ENCODE measurements at regions not wholly inside any gene's neighbourhood (a gene's known extent, or its start where the extent isn't known, plus 50 kb on each side); places are given as distances from the start of the nearest gene placed in this dataset.

DNA sequence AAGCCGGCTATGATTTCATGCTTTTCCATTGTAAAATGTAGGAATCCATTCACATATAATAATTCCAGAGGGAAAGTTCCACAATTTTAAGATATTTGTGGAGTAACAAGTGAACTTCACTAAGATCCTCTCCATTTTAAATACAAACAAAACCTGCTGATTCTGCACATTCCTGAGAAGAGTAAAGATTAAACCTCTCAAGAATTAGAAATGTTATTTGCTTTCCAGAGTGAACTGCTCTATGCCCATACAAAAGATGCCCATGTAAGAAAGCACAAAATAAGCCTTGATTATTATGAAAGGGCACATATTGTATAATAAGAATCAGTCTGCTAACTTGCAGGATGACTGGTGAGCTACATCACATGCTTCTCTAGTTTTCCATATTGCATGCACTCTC, 241.5 kb downstream of the COX18 start:
- no peak for TF ChIP-seq CTCF (IDR thresholded peaks at IDR 0.05)
- Histone ChIP-seq H3K36me3 (ENCODE audit: control insufficient read depth, insufficient read depth, low read length) (no peaks in the 10 kb centered on the region), H3K4me3 (ENCODE audit: low read length) (no peak overlapping the region), H3K27ac (ENCODE audit: low read length) (no peak overlapping the region), H3K4me1 (ENCODE audit: control insufficient read depth, insufficient read depth, low read length) (no peaks in the 10 kb centered on the region), H3K27me3 (ENCODE audit: control insufficient read depth, insufficient read depth, low read length) (no peaks in the 10 kb centered on the region), H3K9me3 (ENCODE audit: control insufficient read depth, insufficient read depth, low read length) (peaks cover 3% of the 10 kb centered on the region)
- H3K9me3 Mint-ChIP-seq, result peaks cover 9 to 17% of the 10 kb centered on the region in 2 donors
- WGBS (ENCODE audit: insufficient coverage), result no CpG with 5 or more reads among the region's 1 CpG
- DNase-seq, result no peak
- no peak for ATAC-seq
- intact Hi-C loops (cut with micrococcal nuclease), result no loop called here
- H3K36me3 Mint-ChIP-seq, result no peaks in the 10 kb centered on the region
- H3K27me3 Mint-ChIP-seq (ENCODE audit: low read depth in 2 of 2), result no peaks in the 10 kb centered on the region
- no peaks in the 10 kb centered on the region for H3K4me1 Mint-ChIP-seq
- H3K27ac Mint-ChIP-seq, result no peak overlapping the region
- H3K4me3 Mint-ChIP-seq, result no peak overlapping the region

- H3K27ac ChIP-seq (ENCODE audit: low read length), result no peak overlapping the region
- intact Hi-C loops (cut with micrococcal nuclease), result no loop called here
Observed at GRCh38 chr4:72820107-72820506, 249.4 kb downstream of the COX18 start.

DNA sequence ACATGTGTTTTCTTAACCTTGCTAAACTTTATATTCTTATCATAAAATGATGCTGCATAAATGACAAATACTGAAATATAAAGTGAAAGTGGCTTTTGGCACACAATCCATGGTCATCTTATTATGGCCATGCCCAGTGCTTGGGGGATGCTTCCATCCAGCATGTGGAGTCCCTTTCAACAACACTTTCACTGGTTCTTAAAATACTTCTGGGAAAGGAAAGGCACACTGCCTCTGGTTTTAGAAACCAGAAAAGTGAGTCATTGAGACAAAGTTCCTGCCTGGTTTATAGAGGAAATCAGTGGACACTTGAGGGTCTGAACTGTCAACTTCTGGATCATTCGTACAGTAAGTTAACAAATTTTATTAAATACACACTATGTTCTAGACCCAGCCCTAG, 248.0 kb upstream of the ADAMTS3 start:
- no peak for TF ChIP-seq CTCF (IDR thresholded peaks at IDR 0.05)
- H3K9me3 ChIP-seq (ENCODE audit: control insufficient read depth, insufficient read depth, low read length), result no peaks in the 10 kb centered on the region
- no peaks in the 10 kb centered on the region for H3K4me1 ChIP-seq (ENCODE audit: control insufficient read depth, insufficient read depth, low read length)
- Mint-ChIP-seq H3K4me3 (no peak overlapping the region), H3K4me1 (no peaks in the 10 kb centered on the region), H3K9me3 (peaks cover 3 to 6% of the 10 kb centered on the region in 2 donors), H3K27ac (no peak overlapping the region), H3K36me3 (no peaks in the 10 kb centered on the region), H3K27me3 (ENCODE audit: low read depth in 2 of 2) (no peaks in the 10 kb centered on the region)
- no peaks in the 10 kb centered on the region for H3K36me3 ChIP-seq (ENCODE audit: control insufficient read depth, insufficient read depth, low read length)
- intact Hi-C loops (cut with micrococcal nuclease), result no loop called here
- H3K4me3 ChIP-seq (ENCODE audit: low read length), result no peak overlapping the region
- ATAC-seq (no peak), DNase-seq (no peak)
- H3K27ac ChIP-seq (ENCODE audit: low read length), result no peak overlapping the region
- WGBS (ENCODE audit: insufficient coverage), result 40% methylated on average over 1 of the region's 1 CpG
- no peaks in the 10 kb centered on the region for H3K27me3 ChIP-seq (ENCODE audit: control insufficient read depth, insufficient read depth, low read length)

More at GRCh38 chr4:72820107-72820506, 249.4 kb downstream of the COX18 start:
- H3K4me3 ChIP-seq (ENCODE audit: low read length), result no peak overlapping the region
- DNase-seq (no peak), ATAC-seq (no peak)
- no peak overlapping the region for H3K27ac Mint-ChIP-seq
- peaks cover 4 to 8% of the 10 kb centered on the region in 2 donors for H3K9me3 Mint-ChIP-seq
- no peaks in the 10 kb centered on the region for H3K9me3 ChIP-seq (ENCODE audit: control insufficient read depth, insufficient read depth, low read length)
- H3K4me3 Mint-ChIP-seq, result no peak overlapping the region
- no peaks in the 10 kb centered on the region for H3K4me1 Mint-ChIP-seq
- H3K36me3 Mint-ChIP-seq, result no peaks in the 10 kb centered on the region
- no peaks in the 10 kb centered on the region for H3K36me3 ChIP-seq (ENCODE audit: control insufficient read depth, insufficient read depth, low read length)
- H3K27me3 Mint-ChIP-seq (ENCODE audit: low read depth in 2 of 2), result no peaks in the 10 kb centered on the region
- H3K4me1 ChIP-seq (ENCODE audit: control insufficient read depth, insufficient read depth, low read length), result no peaks in the 10 kb centered on the region
- H3K27me3 ChIP-seq (ENCODE audit: control insufficient read depth, insufficient read depth, low read length), result no peaks in the 10 kb centered on the region
- TF ChIP-seq CTCF (IDR thresholded peaks at IDR 0.05), result no peak

GRCh38 chr4:72814241-72814640, 245.2 kb upstream of the ADAMTS3 start:
- Mint-ChIP-seq H3K4me1 (no peaks in the 10 kb centered on the region), H3K27ac (no peak overlapping the region), H3K4me3 (no peak overlapping the region), H3K9me3 (peaks cover 0 to 6% of the 10 kb centered on the region in 2 donors), H3K36me3 (no peaks in the 10 kb centered on the region), H3K27me3 (ENCODE audit: low read depth in 2 of 2) (no peaks in the 10 kb centered on the region)
- no peak for TF ChIP-seq CTCF (IDR thresholded peaks at IDR 0.05)
- ATAC-seq (no peak), DNase-seq (no peak)
- 100% methylated on average over 1 of the region's 1 CpG for WGBS (ENCODE audit: insufficient coverage)
- H3K4me1 ChIP-seq (ENCODE audit: control insufficient read depth, insufficient read depth, low read length), result no peaks in the 10 kb centered on the region
- no peak overlapping the region for H3K4me3 ChIP-seq (ENCODE audit: low read length)
- no peaks in the 10 kb centered on the region for H3K9me3 ChIP-seq (ENCODE audit: control insufficient read depth, insufficient read depth, low read length)
- no peaks in the 10 kb centered on the region for H3K36me3 ChIP-seq (ENCODE audit: control insufficient read depth, insufficient read depth, low read length)
- H3K27ac ChIP-seq (ENCODE audit: low read length), result no peak overlapping the region
- H3K27me3 ChIP-seq (ENCODE audit: control insufficient read depth, insufficient read depth, low read length), result no peaks in the 10 kb centered on the region
- intact Hi-C loops (cut with micrococcal nuclease), result no loop called here

Measured in natural killer cell (primary cell).